Myocyte (in vitro differentiated cells): ENCODE measurements at regions not wholly inside any gene's neighbourhood (a gene's known extent, or its start where the extent isn't known, plus 50 kb on each side); places are given as distances from the start of the nearest gene placed in this dataset.
A peak's percentile ranks its signal among the peaks of the same experiment; 100 is the strongest.

Experiments used
- DNase-seq: peaks from one replicate; pipeline ENCODE4 v3.0.0-alpha.2; 2012; ENCODE audit warnings: low read depth

DNA sequence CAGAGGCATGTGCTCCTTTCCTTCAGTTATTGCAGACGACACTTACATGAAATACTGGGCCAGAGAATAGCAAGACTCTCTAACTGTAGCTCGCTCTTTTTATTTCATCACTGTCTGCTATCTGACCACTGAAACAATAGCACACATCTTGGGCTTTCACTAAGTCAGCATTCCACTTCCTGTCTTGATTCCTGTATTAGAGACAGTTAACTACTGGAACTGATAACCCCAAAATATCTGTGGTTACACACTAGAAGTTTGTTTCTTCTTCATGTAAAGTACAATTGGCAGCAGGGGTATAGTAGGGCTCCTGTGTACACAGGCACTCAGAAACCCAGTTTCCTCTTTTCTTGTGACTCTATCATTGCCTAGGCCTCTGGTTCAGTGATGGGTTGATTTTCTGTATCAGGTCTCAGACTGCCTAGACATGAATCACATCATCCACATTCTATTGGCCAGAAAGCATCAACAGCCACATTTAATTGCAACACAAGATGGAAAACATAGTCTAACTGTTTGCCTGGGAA lies 230.2 kb upstream of the CD96 start:
- peak; percentile 25 for DNase-seq

DNA sequence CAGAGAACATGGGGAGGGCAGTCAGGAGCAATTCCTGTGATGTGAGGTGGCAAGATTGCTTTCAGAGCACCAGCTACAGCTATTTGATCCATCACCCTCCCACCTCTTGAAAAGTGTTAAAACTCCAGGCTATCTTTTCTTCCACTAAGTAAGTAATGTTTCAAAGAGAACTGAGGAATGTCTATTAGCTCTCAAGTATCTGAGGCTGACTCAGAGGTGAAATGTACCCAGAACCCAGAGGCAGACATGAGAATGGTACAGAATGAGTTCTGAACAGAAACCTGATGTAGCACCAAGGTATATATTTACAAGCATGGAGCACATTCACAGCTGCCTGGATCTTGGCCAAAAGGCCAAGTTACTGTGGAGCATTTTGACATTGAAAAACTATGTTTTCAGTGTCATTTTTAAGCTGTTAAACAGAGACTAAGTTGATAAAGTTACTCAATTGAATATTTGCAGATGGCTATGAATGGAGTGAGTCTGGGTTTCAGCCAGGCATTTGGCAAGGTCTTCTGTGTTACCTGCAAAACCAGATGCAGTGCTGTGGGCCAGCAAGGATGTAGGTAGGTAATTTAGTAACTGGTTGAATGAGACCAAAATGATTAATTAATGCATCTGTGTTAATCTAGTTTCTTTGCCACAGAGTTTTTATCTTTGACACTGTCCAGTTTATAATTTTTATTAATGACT lies 227.7 kb upstream of the CD96 start:
- DNase-seq = no peak

DNA sequence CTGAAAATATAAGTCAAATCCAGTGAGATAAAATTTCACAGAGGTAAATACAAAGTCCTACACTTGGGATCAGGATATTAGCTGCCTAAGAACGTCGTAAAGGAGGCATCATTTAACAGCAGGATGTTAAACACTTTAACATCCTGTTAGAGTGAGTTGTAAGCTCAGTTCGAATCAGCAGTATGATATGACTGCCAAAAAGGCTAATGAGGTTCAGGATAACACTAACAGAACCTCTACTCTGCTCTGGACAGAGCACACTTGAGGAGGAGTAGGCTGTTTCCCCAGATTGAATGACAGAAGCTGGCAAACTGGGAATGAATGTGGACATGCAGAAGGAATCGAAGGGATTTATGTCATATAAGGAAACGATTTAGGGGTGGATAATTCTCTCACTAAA lies 227.1 kb upstream of the CD96 start:
- no peak for DNase-seq

GRCh38 chr3:111315930-111316587 lies 225.9 kb upstream of the CD96 start:
- peak; percentile 75 for DNase-seq

GRCh38 chr3:111318289-111318688 lies 223.7 kb upstream of the CD96 start:
- no peak for DNase-seq

- DNase-seq = no peak
Observed at GRCh38 chr3:111319598-111319997, 222.4 kb upstream of the CD96 start.

DNA sequence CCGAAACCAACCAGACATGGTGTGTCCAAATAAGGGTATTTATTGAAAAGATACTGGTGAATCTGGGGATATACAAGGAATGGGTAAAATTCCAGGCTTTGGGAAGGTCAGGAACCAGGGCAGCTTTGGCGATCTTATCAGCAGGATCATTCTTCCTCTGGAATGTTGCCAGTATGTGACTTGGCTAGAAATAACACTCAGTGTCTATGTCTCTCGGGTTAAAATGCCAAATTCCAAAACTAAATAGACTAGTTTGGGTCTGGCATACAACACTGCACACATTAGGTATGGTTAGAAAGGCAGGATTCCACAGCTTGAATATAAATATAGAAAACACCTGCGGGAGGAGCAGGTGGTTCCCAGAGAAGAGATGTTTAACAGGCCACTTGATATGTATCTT lies 220.2 kb upstream of the CD96 start:
- peak; percentile 44 for DNase-seq

DNA sequence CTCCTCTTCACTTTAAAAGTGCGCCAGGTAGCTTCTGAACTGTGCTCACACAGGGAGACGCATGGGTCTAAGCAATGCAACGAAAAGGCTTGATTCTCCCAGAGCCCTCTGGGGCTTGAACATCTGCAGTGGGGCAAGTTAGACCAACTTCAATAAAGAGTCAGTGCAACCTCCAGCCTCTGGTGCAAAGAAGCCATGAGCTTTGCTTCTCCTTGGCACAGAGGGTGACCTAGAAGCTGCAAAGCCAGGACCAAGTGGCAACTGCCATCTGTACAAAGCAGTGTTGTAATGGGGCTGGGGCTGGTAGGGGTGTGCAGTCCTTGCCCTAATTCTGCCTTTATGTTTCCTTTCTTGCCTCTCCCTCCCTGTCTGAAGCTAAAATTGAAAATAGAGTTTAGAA lies 219.0 kb upstream of the CD96 start:
- no peak for DNase-seq

GRCh38 chr3:111324151-111324550 lies 217.8 kb upstream of the CD96 start:
- DNase-seq = no peak

DNA sequence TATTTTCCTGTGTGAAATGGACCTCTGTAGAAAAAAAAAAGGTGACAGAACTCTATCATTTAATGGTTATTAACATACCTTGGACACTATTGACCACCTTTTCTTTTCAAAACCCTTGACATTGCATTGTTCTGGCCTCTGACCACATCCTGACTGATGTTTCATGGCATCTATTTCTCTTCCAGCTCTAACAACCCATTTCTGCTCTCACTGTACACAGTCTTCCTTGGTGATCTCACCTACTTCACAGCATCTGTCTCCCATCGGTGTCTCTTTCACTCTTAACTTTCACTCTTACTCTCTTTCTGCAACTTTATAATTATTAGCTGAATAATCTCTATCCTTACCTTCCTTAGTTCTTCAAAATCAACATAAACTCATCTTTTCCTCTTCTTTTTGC lies 217.4 kb upstream of the CD96 start:
- no peak for DNase-seq

DNA sequence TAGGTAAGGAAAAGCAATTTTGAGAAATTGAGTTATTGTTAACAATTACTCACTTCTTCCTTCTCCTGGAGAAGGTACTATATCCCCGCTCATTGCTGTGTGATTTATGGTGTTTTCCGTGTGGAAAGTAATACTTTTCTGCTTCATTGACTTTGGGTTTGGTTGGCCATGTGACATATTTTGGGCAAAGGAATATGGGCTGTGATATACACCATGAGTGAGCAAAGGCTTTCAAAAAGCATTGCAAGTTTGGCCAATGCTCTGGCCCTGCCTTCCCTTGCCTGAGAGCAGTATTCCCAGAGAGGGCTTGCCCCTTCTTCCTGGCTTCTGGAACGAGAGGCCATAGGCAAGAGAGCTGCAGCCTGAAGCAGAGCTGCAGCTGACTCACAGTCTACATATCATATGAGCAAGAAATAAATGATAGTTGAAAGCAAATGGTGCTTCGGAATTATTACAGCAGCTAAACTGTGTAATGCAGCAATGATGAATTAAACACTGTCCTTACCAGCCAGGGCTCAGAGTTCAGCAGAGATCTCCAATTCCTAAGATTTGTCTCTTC lies 216.8 kb upstream of the CD96 start:
- DNase-seq = no peak

DNA sequence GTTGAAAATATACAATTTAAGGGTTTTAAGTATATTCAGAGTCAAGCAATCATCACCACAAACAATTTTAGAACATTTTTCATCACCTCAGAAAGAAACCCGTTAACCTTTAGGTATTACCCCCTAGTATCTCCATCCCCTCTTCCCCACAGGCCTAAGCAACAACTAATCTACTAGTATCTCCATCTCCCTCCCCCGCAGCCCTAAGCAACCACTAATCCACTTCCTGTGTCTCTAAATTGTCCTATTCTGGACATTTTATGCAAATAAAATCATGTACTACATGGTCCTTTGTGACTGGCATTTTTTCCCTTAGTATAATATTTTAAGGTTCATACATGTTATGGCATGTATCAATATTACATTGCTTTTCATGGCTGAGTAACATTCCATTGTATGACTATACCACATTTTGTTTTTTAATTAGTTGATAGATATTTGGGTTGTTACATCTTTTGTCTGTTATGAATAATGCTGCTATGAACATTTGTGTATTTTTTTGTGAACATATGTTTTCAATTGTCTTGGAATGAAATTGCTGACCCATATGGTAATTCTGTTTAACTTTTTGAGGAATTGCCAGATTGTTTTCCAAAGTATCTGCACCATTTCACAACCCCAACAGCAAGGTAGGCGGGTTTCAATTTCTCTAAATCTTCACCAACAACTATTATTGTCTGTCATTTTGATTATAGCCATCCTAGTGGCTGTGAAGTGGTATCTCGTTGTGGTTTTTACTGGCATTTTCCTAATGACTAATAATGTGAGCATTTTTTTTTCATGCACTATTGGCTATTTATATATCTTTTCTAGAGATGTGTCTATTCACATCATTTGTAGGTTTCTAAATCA lies 215.6 kb upstream of the CD96 start:
- DNase-seq = no peak

DNA sequence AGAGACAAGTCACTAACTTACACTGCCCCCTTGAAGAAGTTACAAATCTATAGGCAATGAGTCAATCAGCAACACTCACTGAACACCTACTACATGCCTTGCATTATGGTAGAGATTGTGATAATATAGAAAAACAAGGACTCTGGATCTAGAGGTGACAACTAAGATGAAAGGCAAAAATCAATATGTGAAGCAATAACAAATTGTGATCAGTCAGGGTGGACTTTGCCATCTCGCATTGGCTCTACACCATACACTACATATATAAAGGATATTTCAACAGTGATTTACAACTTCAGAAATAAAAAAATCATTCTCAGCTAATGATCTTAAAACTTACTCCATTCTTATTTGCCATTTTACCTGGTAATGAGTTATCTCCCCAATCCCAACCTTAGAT lies 210.7 kb upstream of the CD96 start:
- DNase-seq = no peak

- DNase-seq = no peak
Observed at GRCh38 chr3:111331912-111332311, 210.1 kb upstream of the CD96 start.

DNA sequence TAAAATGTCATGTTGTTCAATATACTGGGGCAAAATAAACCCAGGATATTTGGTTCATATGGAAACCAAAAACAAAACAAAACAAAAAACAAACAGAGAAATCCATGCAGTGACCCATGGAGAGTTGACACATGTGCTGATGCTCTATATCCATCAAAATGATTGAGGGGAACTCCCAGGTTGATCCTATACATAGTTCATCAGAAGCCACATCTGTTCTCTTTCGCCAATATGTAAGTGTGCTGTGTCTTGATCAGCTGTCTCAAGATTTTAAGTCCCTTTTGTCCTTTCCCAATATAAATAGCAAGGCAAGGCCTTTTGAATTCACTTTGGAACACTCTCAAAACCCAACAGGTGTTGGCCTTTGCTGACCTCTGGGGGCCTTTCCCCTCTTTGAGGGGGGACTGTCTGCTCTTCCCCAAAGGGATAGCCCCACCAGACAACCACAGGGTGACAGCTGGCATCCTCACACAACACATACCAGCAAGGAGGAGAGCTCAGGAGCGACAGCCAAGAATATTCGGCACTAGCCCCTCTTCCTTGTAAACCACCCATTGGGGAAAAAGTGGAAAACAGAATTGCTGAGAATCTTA lies 209.4 kb upstream of the CD96 start:
- DNase-seq = peak; percentile 93

GRCh38 chr3:111333642-111334041 lies 208.4 kb upstream of the CD96 start:
- peak; percentile 34 for DNase-seq

- DNase-seq = peak; percentile 19
Observed at GRCh38 chr3:111335512-111336303, 206.3 kb upstream of the CD96 start.

GRCh38 chr3:111336511-111336910 lies 205.5 kb upstream of the CD96 start:
- no peak for DNase-seq

DNA sequence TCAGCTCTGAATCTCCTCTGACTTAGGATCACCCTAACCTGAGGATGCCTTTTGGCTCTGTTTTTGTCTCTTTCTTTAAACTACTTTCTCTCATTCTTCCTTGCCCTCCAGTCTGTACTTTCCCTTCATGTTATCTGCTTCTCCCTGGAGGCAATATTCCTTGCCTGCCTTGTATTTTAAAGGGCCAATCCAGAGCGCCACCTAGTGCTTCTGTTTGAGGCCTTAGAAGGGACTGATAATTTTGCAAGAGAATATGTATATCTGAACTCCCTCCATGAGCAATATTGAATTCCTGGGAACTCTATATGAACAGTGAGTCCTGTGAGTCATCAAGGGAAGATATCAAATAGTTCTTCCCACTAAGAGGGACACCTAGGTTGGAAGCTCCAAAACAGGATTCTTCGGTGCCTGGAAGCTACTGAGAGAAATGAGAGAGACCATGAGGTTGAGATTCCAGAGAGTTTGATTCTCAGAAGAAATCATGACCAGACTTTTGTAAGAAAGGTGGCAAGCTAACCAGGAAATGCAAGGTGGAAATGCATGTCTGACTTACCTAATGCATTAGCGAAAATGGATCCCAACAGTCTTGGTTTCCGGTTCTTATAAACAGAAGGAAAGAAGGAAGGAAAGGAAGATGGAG lies 203.8 kb upstream of the CD96 start:
- DNase-seq = peak; percentile 83

GRCh38 chr3:111339017-111339416 lies 203.0 kb upstream of the CD96 start:
- DNase-seq = no peak
